ENCODE measurements at regions not wholly inside any gene's neighbourhood (a gene's known extent, or its start where the extent isn't known, plus 50 kb on each side); places are given as distances from the start of the nearest gene placed in this dataset.

DNA sequence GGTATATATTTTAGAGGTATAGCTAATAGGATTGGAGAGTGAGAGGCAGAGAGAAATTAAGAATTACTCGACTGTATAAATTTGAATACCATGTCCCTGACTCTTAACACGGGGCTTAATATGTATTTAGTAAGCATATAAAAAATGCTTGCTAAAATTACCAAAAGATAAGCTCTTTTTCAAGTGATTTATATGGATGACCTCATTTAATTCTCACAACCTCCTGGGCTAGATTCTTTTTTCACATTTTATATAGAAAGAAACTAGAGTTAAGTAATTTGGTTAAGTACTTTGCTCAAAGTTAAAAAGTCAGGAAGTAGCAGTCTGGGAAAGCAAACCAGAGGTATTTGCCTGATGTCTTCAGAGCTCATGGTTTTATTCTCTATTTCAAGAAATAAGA lies 963.5 kb upstream of the SOX9 start:
- H3K27ac ChIP-seq (ENCODE audit: insufficient read depth, low read length, poor library complexity, severe bottlenecking), result no peak overlapping the region
- H3K36me3 ChIP-seq (ENCODE audit: control insufficient read depth, insufficient read depth, low read length), result no peaks in the 10 kb centered on the region
- no peak overlapping the region for H3K4me3 ChIP-seq (ENCODE audit: insufficient read depth, low read depth, low read length, poor library complexity, severe bottlenecking)
- no peaks in the 10 kb centered on the region for H3K9me3 ChIP-seq (ENCODE audit: control insufficient read depth, low read length)
- H3K4me1 ChIP-seq (ENCODE audit: control insufficient read depth, insufficient read depth, low read length, poor library complexity, severe bottlenecking), result no peaks in the 10 kb centered on the region
- no peaks in the 10 kb centered on the region for H3K27me3 ChIP-seq (replicated peaks; ENCODE audit: control insufficient read depth, insufficient read depth, low read length, poor library complexity, severe bottlenecking)
- DNase-seq, result no peak

GRCh38 chr17:71158437-71158836 lies 962.4 kb upstream of the SOX9 start:
- Histone ChIP-seq H3K9me3 (ENCODE audit: control insufficient read depth, low read length) (no peaks in the 10 kb centered on the region), H3K36me3 (ENCODE audit: control insufficient read depth, insufficient read depth, low read length) (no peaks in the 10 kb centered on the region), H3K4me3 (ENCODE audit: insufficient read depth, low read depth, low read length, poor library complexity, severe bottlenecking) (no peak overlapping the region), H3K27ac (ENCODE audit: insufficient read depth, low read length, poor library complexity, severe bottlenecking) (no peak overlapping the region), H3K27me3 (replicated peaks; ENCODE audit: control insufficient read depth, insufficient read depth, low read length, poor library complexity, severe bottlenecking) (no peaks in the 10 kb centered on the region), H3K4me1 (ENCODE audit: control insufficient read depth, insufficient read depth, low read length, poor library complexity, severe bottlenecking) (no peaks in the 10 kb centered on the region)
- no peak for DNase-seq

DNA sequence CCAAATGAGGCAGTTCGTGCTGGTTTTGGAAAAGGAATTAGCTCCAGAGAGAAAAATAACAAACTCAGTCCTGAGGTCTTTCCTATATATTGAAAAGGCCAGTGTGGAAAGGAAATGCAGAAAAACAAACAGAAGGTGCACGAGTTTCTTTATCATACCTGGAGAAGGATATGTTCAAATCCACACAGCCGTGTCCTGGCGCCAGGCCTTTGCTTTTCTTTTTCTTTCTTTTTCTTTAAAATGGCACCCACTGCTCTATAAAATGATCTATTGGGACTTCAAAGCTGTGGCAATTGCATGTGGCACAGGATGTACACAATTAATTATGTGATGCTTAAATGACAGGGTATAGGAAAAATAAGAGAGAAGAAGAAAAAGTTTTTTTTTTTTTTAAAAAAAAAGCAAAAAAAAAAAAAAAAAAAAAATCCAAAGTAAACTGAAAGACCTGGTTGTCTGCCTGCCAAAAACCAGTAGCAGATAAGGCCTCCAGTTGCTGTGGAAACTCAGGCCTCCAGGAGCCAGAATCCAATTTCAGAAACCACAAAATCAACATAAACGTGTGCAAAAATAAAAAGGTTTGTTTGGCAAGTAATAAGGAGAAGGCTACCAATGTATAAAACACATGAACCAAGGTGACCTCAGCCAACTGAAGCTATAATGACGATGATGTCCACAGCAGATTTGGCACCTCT lies 957.6 kb upstream of the SOX9 start:
- no peaks in the 10 kb centered on the region for H3K36me3 ChIP-seq (ENCODE audit: control insufficient read depth, insufficient read depth, low read length)
- H3K27me3 ChIP-seq (replicated peaks; ENCODE audit: control insufficient read depth, insufficient read depth, low read length, poor library complexity, severe bottlenecking), result no peaks in the 10 kb centered on the region
- no peaks in the 10 kb centered on the region for H3K4me1 ChIP-seq (ENCODE audit: control insufficient read depth, insufficient read depth, low read length, poor library complexity, severe bottlenecking)
- no peak overlapping the region for H3K4me3 ChIP-seq (ENCODE audit: insufficient read depth, low read depth, low read length, poor library complexity, severe bottlenecking)
- no peak overlapping the region for H3K27ac ChIP-seq (ENCODE audit: insufficient read depth, low read length, poor library complexity, severe bottlenecking)
- no peaks in the 10 kb centered on the region for H3K9me3 ChIP-seq (ENCODE audit: control insufficient read depth, low read length)
- no peak for DNase-seq

- Histone ChIP-seq H3K4me3 (ENCODE audit: insufficient read depth, low read depth, low read length, poor library complexity, severe bottlenecking) (no peak overlapping the region), H3K4me1 (ENCODE audit: control insufficient read depth, insufficient read depth, low read length, poor library complexity, severe bottlenecking) (no peaks in the 10 kb centered on the region), H3K27ac (ENCODE audit: insufficient read depth, low read length, poor library complexity, severe bottlenecking) (no peak overlapping the region), H3K36me3 (ENCODE audit: control insufficient read depth, insufficient read depth, low read length) (no peaks in the 10 kb centered on the region), H3K9me3 (ENCODE audit: control insufficient read depth, low read length) (no peaks in the 10 kb centered on the region), H3K27me3 (replicated peaks; ENCODE audit: control insufficient read depth, insufficient read depth, low read length, poor library complexity, severe bottlenecking) (no peaks in the 10 kb centered on the region)
- DNase-seq, result no peak
These were observed 957.1 kb upstream of the SOX9 start for GRCh38 chr17:71163813-71164122.

- Histone ChIP-seq H3K4me1 (ENCODE audit: control insufficient read depth, insufficient read depth, low read length, poor library complexity, severe bottlenecking) (no peaks in the 10 kb centered on the region), H3K4me3 (ENCODE audit: insufficient read depth, low read depth, low read length, poor library complexity, severe bottlenecking) (no peak overlapping the region), H3K9me3 (ENCODE audit: control insufficient read depth, low read length) (no peaks in the 10 kb centered on the region), H3K27me3 (replicated peaks; ENCODE audit: control insufficient read depth, insufficient read depth, low read length, poor library complexity, severe bottlenecking) (no peaks in the 10 kb centered on the region), H3K36me3 (ENCODE audit: control insufficient read depth, insufficient read depth, low read length) (no peaks in the 10 kb centered on the region), H3K27ac (ENCODE audit: insufficient read depth, low read length, poor library complexity, severe bottlenecking) (no peak overlapping the region)
- DNase-seq, result no peak
These were observed 956.3 kb upstream of the SOX9 start for GRCh38 chr17:71164561-71164960.

DNA sequence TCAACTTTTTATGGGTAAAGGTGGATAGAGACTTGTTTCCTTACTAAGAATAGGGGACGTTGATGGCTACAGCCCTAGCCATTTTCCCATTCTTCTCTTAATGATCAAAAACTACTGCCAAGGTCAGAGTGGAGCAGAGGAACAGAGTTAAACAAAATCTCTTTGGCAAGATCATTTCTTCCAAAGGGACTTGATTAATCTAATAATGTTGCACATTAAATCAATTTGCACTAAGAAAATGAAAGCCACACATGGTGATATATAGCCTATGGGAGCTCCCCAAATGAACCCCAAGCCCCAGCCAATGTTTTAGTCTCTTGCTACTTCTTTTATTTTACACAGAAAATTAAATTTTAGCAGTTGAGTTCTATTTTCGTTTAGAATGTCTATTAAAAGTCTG lies 954.5 kb upstream of the SOX9 start:
- no peaks in the 10 kb centered on the region for H3K36me3 ChIP-seq (ENCODE audit: control insufficient read depth, insufficient read depth, low read length)
- H3K4me1 ChIP-seq (ENCODE audit: control insufficient read depth, insufficient read depth, low read length, poor library complexity, severe bottlenecking), result no peaks in the 10 kb centered on the region
- H3K27ac ChIP-seq (ENCODE audit: insufficient read depth, low read length, poor library complexity, severe bottlenecking), result no peak overlapping the region

GRCh38 chr17:71168053-71168741 lies 952.6 kb upstream of the SOX9 start:
- Histone ChIP-seq H3K4me3 (ENCODE audit: insufficient read depth, low read depth, low read length, poor library complexity, severe bottlenecking) (no peak overlapping the region), H3K27ac (ENCODE audit: insufficient read depth, low read length, poor library complexity, severe bottlenecking) (no peak overlapping the region), H3K9me3 (ENCODE audit: control insufficient read depth, low read length) (no peaks in the 10 kb centered on the region), H3K4me1 (ENCODE audit: control insufficient read depth, insufficient read depth, low read length, poor library complexity, severe bottlenecking) (no peaks in the 10 kb centered on the region), H3K36me3 (ENCODE audit: control insufficient read depth, insufficient read depth, low read length) (no peaks in the 10 kb centered on the region), H3K27me3 (replicated peaks; ENCODE audit: control insufficient read depth, insufficient read depth, low read length, poor library complexity, severe bottlenecking) (no peaks in the 10 kb centered on the region)
- DNase-seq, result no peak

More for the DNA sequence above, 954.5 kb upstream of the SOX9 start:
- no peak for DNase-seq
- H3K4me3 ChIP-seq (ENCODE audit: insufficient read depth, low read depth, low read length, poor library complexity, severe bottlenecking), result no peak overlapping the region
- no peaks in the 10 kb centered on the region for H3K9me3 ChIP-seq (ENCODE audit: control insufficient read depth, low read length)
- H3K27me3 ChIP-seq (replicated peaks; ENCODE audit: control insufficient read depth, insufficient read depth, low read length, poor library complexity, severe bottlenecking), result no peaks in the 10 kb centered on the region

DNA sequence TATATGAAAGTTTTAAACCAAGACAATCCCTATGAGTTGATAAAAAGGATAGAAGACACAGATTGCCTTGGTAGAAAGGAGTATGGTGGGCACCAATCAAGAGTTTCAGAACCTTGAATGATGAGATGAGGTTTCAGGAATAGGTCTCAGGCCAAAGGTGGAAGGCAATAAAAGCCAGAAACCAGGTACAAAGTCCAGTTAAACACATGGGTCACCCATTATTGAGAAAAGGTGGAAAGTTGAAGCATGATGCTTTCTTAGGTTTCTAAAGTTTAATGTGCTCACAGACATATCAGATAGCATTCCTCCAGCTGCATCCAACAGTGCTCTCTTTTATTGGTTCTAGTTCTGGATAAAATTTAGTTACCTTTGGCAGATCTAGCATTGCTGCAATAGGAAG lies 950.8 kb upstream of the SOX9 start:
- Histone ChIP-seq H3K27me3 (replicated peaks; ENCODE audit: control insufficient read depth, insufficient read depth, low read length, poor library complexity, severe bottlenecking) (no peaks in the 10 kb centered on the region), H3K4me3 (ENCODE audit: insufficient read depth, low read depth, low read length, poor library complexity, severe bottlenecking) (no peak overlapping the region), H3K9me3 (ENCODE audit: control insufficient read depth, low read length) (no peaks in the 10 kb centered on the region), H3K27ac (ENCODE audit: insufficient read depth, low read length, poor library complexity, severe bottlenecking) (no peak overlapping the region), H3K4me1 (ENCODE audit: control insufficient read depth, insufficient read depth, low read length, poor library complexity, severe bottlenecking) (no peaks in the 10 kb centered on the region), H3K36me3 (ENCODE audit: control insufficient read depth, insufficient read depth, low read length) (no peaks in the 10 kb centered on the region)
- no peak for DNase-seq

DNA sequence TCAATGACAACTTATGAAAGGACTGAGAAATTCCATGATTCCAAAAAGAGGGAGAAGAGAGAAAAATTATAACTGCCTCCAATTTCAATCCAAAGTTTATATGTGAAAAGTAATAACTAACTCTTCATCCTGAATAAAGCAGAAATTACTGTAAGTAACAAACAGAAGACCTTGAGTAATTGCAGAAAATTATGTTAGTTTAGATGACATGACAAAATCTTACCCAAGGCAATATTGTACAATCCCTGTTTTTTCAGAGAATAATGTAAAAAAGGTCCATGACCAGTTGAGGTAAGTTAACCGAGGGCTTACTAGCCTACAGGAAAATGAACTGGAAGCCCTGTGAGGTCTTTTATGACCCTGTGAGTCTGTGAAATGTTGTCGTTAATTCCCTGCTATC lies 949.5 kb upstream of the SOX9 start:
- Histone ChIP-seq H3K4me1 (ENCODE audit: control insufficient read depth, insufficient read depth, low read length, poor library complexity, severe bottlenecking) (no peaks in the 10 kb centered on the region), H3K36me3 (ENCODE audit: control insufficient read depth, insufficient read depth, low read length) (no peaks in the 10 kb centered on the region), H3K27ac (ENCODE audit: insufficient read depth, low read length, poor library complexity, severe bottlenecking) (no peak overlapping the region), H3K9me3 (ENCODE audit: control insufficient read depth, low read length) (no peaks in the 10 kb centered on the region), H3K4me3 (ENCODE audit: insufficient read depth, low read depth, low read length, poor library complexity, severe bottlenecking) (no peak overlapping the region), H3K27me3 (replicated peaks; ENCODE audit: control insufficient read depth, insufficient read depth, low read length, poor library complexity, severe bottlenecking) (no peaks in the 10 kb centered on the region)
- DNase-seq, result no peak

DNA sequence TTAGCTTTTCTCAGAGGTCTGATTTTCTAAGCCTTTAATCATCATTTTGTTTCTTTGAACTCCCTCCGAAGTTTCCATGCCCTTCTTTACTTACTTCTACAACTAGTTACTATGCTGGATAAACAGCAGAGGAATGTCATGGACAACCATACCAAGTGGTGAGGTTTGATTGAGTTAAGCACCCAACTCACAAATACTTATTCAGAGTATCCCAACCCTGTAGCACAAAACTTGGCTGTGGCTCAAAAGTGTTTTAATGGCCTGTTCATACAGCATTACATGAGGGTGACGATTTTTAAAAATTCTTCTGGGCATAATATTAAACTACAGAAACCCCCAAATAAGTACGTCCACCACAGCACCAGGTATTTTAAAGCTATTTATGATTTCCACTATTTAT lies 946.8 kb upstream of the SOX9 start:
- DNase-seq, result no peak
- Histone ChIP-seq H3K27me3 (replicated peaks; ENCODE audit: control insufficient read depth, insufficient read depth, low read length, poor library complexity, severe bottlenecking) (no peaks in the 10 kb centered on the region), H3K36me3 (ENCODE audit: control insufficient read depth, insufficient read depth, low read length) (no peaks in the 10 kb centered on the region), H3K4me1 (ENCODE audit: control insufficient read depth, insufficient read depth, low read length, poor library complexity, severe bottlenecking) (no peaks in the 10 kb centered on the region), H3K4me3 (ENCODE audit: insufficient read depth, low read depth, low read length, poor library complexity, severe bottlenecking) (no peak overlapping the region), H3K27ac (ENCODE audit: insufficient read depth, low read length, poor library complexity, severe bottlenecking) (no peak overlapping the region), H3K9me3 (ENCODE audit: control insufficient read depth, low read length) (no peaks in the 10 kb centered on the region)
